Endodermal cell (in vitro differentiated cells): ENCODE measurements at regions not wholly inside any gene's neighbourhood (a gene's known extent, or its start where the extent isn't known, plus 50 kb on each side); places are given as distances from the start of the nearest gene placed in this dataset.

Source experiments
- DNase-seq: peaks from one replicate; pipeline ENCODE4 v3.0.0-alpha.2; 2017
- H3K27ac ChIP-seq: 2 replicates; pipeline ENCODE4 v1.5.1; 2013; ENCODE audit warnings: mild to moderate bottlenecking, low read depth, low read length, moderate library complexity
- H3K27me3 ChIP-seq: 2 replicates; pipeline ENCODE4 v1.6.1; 2013; ENCODE audit warnings: mild to moderate bottlenecking, low read length, moderate library complexity; ENCODE audit not compliant: insufficient read depth, control insufficient read depth, poor library complexity, severe bottlenecking
- H3K36me3 ChIP-seq: 2 replicates; pipeline ENCODE4 v1.7.0; 2013; ENCODE audit warnings: mild to moderate bottlenecking, low read length, moderate library complexity; ENCODE audit not compliant: control insufficient read depth, insufficient read depth
- H3K4me1 ChIP-seq: one replicate; pipeline ENCODE4 v1.7.0; 2013; ENCODE audit warnings: low read length; ENCODE audit not compliant: control insufficient read depth, insufficient read depth
- H3K4me3 ChIP-seq: 2 replicates; pipeline ENCODE4 v1.5.1; 2013; ENCODE audit warnings: mild to moderate bottlenecking, low read length, moderate library complexity
- H3K9ac ChIP-seq: 2 replicates; pipeline ENCODE4 v1.6.1; 2013; ENCODE audit warnings: mild to moderate bottlenecking, low read length, moderate library complexity; ENCODE audit not compliant: poor library complexity, severe bottlenecking; ENCODE audit errors: extremely low read depth
- H3K9me3 ChIP-seq: 2 replicates; pipeline ENCODE4 v1.6.1; 2013; ENCODE audit warnings: mild to moderate bottlenecking, low read length, moderate library complexity; ENCODE audit not compliant: control insufficient read depth
- H3K27ac Mint-ChIP-seq: 2 replicates; pipeline ENCODE4 v1.8.0; 2020; ENCODE audit warnings: mixed read lengths
- H3K27me3 Mint-ChIP-seq: 2 replicates; pipeline ENCODE4 v1.8.0; 2021; ENCODE audit warnings: mild to moderate bottlenecking, mixed read lengths; ENCODE audit not compliant: insufficient read depth
- H3K36me3 Mint-ChIP-seq: 2 replicates; pipeline ENCODE4 v1.8.0; 2020; ENCODE audit warnings: low read depth, mixed read lengths
- H3K4me1 Mint-ChIP-seq: 2 replicates; pipeline ENCODE4 v1.8.0; 2020; ENCODE audit warnings: mixed read lengths
- H3K4me3 Mint-ChIP-seq: 2 replicates; pipeline ENCODE4 v1.8.0; 2020; ENCODE audit warnings: mild to moderate bottlenecking, moderate library complexity, mixed read lengths
- H3K9me3 Mint-ChIP-seq: 2 replicates; pipeline ENCODE4 v1.8.0; 2020; ENCODE audit warnings: mild to moderate bottlenecking, mixed read lengths
- CTCF ChIP-seq: fragments of 200-600 bp; sonication (generic); conservative IDR thresholded peaks from 2 replicates; pipeline ENCODE4 v1.5.0; 2021; ENCODE audit warnings: antibody characterized with exemption, mild to moderate bottlenecking
- WGBS, 2 experiments: methylation state at CpG; one replicate each; pipeline versions ENCODE4 v1.1.5 to v1.1.7; 2013; ENCODE audit warnings: missing lambda C conversion rate in 2 of 2, mixed read lengths in 1 of 2; ENCODE audit not compliant: insufficient coverage in 1 of 2, insufficient read length in 1 of 2; 5-methylcytosine and 5-hydroxymethylcytosine counted together

- H3K4me3 Mint-ChIP-seq, result no peak overlapping the region
- TF ChIP-seq CTCF, result no peak
- peak overlapping the region; percentile 78 for H3K27ac ChIP-seq
- no peaks in the 10 kb centered on the region for H3K9me3 ChIP-seq
- H3K4me1 ChIP-seq, result no peaks in the 10 kb centered on the region
- H3K27me3 Mint-ChIP-seq, result no peaks in the 10 kb centered on the region
- H3K27me3 ChIP-seq, result no peaks in the 10 kb centered on the region
- H3K27ac Mint-ChIP-seq, result no peak overlapping the region
- no peak for DNase-seq
- peaks cover 12% of the 10 kb centered on the region for H3K4me1 Mint-ChIP-seq
- H3K9me3 Mint-ChIP-seq, result no peaks in the 10 kb centered on the region
- no peaks in the 10 kb centered on the region for H3K36me3 Mint-ChIP-seq
- 86 to 93% methylated on average over 9 of the region's 9 CpGs for WGBS, 2 experiments
- H3K4me3 ChIP-seq, result no peak overlapping the region
- H3K36me3 ChIP-seq, result no peaks in the 10 kb centered on the region
- no peak overlapping the region for H3K9ac ChIP-seq
Measured at GRCh38 chr13:74555651-74556420, 421.6 kb upstream of the KLF12 start.

GRCh38 chr13:74555276-74555625, 421.0 kb upstream of the KLF12 start:
- 90 to 93% methylated on average over 3 of the region's 3 CpGs for WGBS, 2 experiments
- TF ChIP-seq CTCF, result no peak
- Mint-ChIP-seq H3K36me3 (no peaks in the 10 kb centered on the region), H3K27me3 (no peaks in the 10 kb centered on the region), H3K4me1 (peaks cover 12% of the 10 kb centered on the region), H3K9me3 (no peaks in the 10 kb centered on the region), H3K27ac (no peak overlapping the region), H3K4me3 (no peak overlapping the region)
- peak overlapping the region; percentile 78 for H3K27ac ChIP-seq
- no peak for DNase-seq
- H3K9ac ChIP-seq, result no peak overlapping the region
- H3K27me3 ChIP-seq, result no peaks in the 10 kb centered on the region
- H3K9me3 ChIP-seq, result no peaks in the 10 kb centered on the region
- no peak overlapping the region for H3K4me3 ChIP-seq
- no peaks in the 10 kb centered on the region for H3K4me1 ChIP-seq
- H3K36me3 ChIP-seq, result no peaks in the 10 kb centered on the region

- Mint-ChIP-seq H3K9me3 (no peaks in the 10 kb centered on the region), H3K27ac (no peak overlapping the region), H3K4me1 (peaks cover 12% of the 10 kb centered on the region), H3K36me3 (no peaks in the 10 kb centered on the region), H3K27me3 (no peaks in the 10 kb centered on the region), H3K4me3 (no peak overlapping the region)
- Histone ChIP-seq H3K4me3 (no peak overlapping the region), H3K36me3 (no peaks in the 10 kb centered on the region), H3K4me1 (no peaks in the 10 kb centered on the region), H3K9me3 (no peaks in the 10 kb centered on the region), H3K27ac (peak overlapping the region; percentile 78), H3K9ac (no peak overlapping the region), H3K27me3 (no peaks in the 10 kb centered on the region)
- 95 to 98% methylated on average over 5 to 8 of the region's 8 CpGs for WGBS, 2 experiments
- no peak for DNase-seq
- no peak for TF ChIP-seq CTCF
Measured at GRCh38 chr13:74554569-74555275, 420.5 kb upstream of the KLF12 start.
